ENCODE measurements at regions not wholly inside any gene's neighbourhood (a gene's known extent, or its start where the extent isn't known, plus 50 kb on each side); places are given as distances from the start of the nearest gene placed in this dataset.

GRCh38 chr13:110815471-110816204, 99.2 kb downstream of the ANKRD10 start:
- H3K27me3 ChIP-seq (ENCODE audit: low read length) = peaks cover 6% of the 10 kb centered on the region; the same call in 1 of the 2 replicates
- no peaks in the 10 kb centered on the region for H3K9me2 ChIP-seq (replicated peaks; ENCODE audit: low read length)
- H4K20me1 ChIP-seq (ENCODE audit: low read length) = no peaks in the 10 kb centered on the region
- POLR2A ChIA-PET (ENCODE audit: unreplicated experiment) = no interaction called here
- H3K9ac ChIP-seq (ENCODE audit: low read length) = no peak overlapping the region
- H3F3A ChIP-seq (ENCODE audit: low read length, unreplicated experiment) = no peaks in the 10 kb centered on the region
- ATAC-seq = peak; percentile 30; the same call in 1 of the 2 replicates
- H3K79me2 ChIP-seq (ENCODE audit: low read length) = no peaks in the 10 kb centered on the region
- intact Hi-C loops (cut with micrococcal nuclease) = loop anchor here (5.0 kb wide), 1 partner anchor 358 kb away; no protein-coding TSS in a partner anchor
- peak overlapping the region; percentile 22; the same call in 1 of the 2 replicates for H3K4me2 ChIP-seq (ENCODE audit: low read length)
- no peaks in the 10 kb centered on the region for H3K36me3 ChIP-seq (ENCODE audit: low read depth, low read length)
- TF ChIP-seq EZH2phosphoT487 (IDR thresholded peaks at IDR 0.05; ENCODE audit: borderline replicate concordance, low read length) = no peak
- no peak for TF ChIP-seq EZH2 (IDR thresholded peaks at IDR 0.05; ENCODE audit: low read length, unreplicated experiment)
- no peak for TF ChIP-seq CTCF (conservative IDR thresholded peaks at IDR 0.05; ENCODE audit: low read depth, low read length)
- DNase-seq = peak; percentile 38
- peaks cover 20% of the 10 kb centered on the region for H3K4me1 ChIP-seq (ENCODE audit: insufficient read depth, low read length)
- H3K9me3 ChIP-seq (ENCODE audit: low read length) = no peaks in the 10 kb centered on the region
- no peak overlapping the region for H3K27ac ChIP-seq (ENCODE audit: low read length)
- CTCF ChIA-PET = no interaction called here
- BruUV-seq (replicated peaks) = no TSS peak
- no peak overlapping the region for H3K4me3 ChIP-seq (ENCODE audit: low read length)
- H2AFZ ChIP-seq (ENCODE audit: low read length) = no peak overlapping the region

- ChIA-PET CTCF (no interaction called here), POLR2A (ENCODE audit: unreplicated experiment) (no interaction called here)
- H3K36me3 ChIP-seq (ENCODE audit: low read depth, low read length) = no peaks in the 10 kb centered on the region
- intact Hi-C loops (cut with micrococcal nuclease) = loop anchor here (5.0 kb wide), 1 partner anchor 359 kb away; no protein-coding TSS in a partner anchor
- H3K4me2 ChIP-seq (ENCODE audit: low read length) = no peak overlapping the region
- ATAC-seq (no peak), DNase-seq (no peak)
- no peaks in the 10 kb centered on the region for H3K27me3 ChIP-seq (ENCODE audit: low read length)
- H3K9me3 ChIP-seq (ENCODE audit: low read length) = no peaks in the 10 kb centered on the region
- no peak overlapping the region for H3K27ac ChIP-seq (ENCODE audit: low read length)
- TF ChIP-seq EZH2 (IDR thresholded peaks at IDR 0.05; ENCODE audit: low read length, unreplicated experiment) (no peak), EZH2phosphoT487 (IDR thresholded peaks at IDR 0.05; ENCODE audit: borderline replicate concordance, low read length) (no peak), CTCF (conservative IDR thresholded peaks at IDR 0.05; ENCODE audit: low read depth, low read length) (no peak)
- H3F3A ChIP-seq (ENCODE audit: low read length, unreplicated experiment) = no peaks in the 10 kb centered on the region
- peaks cover 20% of the 10 kb centered on the region for H3K4me1 ChIP-seq (ENCODE audit: insufficient read depth, low read length)
- no peaks in the 10 kb centered on the region for H3K79me2 ChIP-seq (ENCODE audit: low read length)
- no TSS peak for BruUV-seq (replicated peaks)
- no peaks in the 10 kb centered on the region for H3K9me2 ChIP-seq (replicated peaks; ENCODE audit: low read length)
- H3K4me3 ChIP-seq (ENCODE audit: low read length) = no peak overlapping the region
- H4K20me1 ChIP-seq (ENCODE audit: low read length) = no peaks in the 10 kb centered on the region
- no peak overlapping the region for H2AFZ ChIP-seq (ENCODE audit: low read length)
- H3K9ac ChIP-seq (ENCODE audit: low read length) = no peak overlapping the region
Observed at GRCh38 chr13:110816500-110816899, 98.4 kb downstream of the ANKRD10 start.

GRCh38 chr13:110817143-110817542, 97.7 kb downstream of the ANKRD10 start:
- no peaks in the 10 kb centered on the region for H3K9me3 ChIP-seq (ENCODE audit: low read length)
- POLR2A ChIA-PET (ENCODE audit: unreplicated experiment) = no interaction called here
- no peak overlapping the region for H3K4me2 ChIP-seq (ENCODE audit: low read length)
- CTCF ChIA-PET = no interaction called here
- no peaks in the 10 kb centered on the region for H3K27me3 ChIP-seq (ENCODE audit: low read length)
- no peaks in the 10 kb centered on the region for H3F3A ChIP-seq (ENCODE audit: low read length, unreplicated experiment)
- DNase-seq (no peak), ATAC-seq (no peak)
- BruUV-seq (replicated peaks) = no TSS peak
- peaks cover 20% of the 10 kb centered on the region for H3K4me1 ChIP-seq (ENCODE audit: insufficient read depth, low read length)
- no peak overlapping the region for H3K4me3 ChIP-seq (ENCODE audit: low read length)
- no peak overlapping the region for H3K27ac ChIP-seq (ENCODE audit: low read length)
- intact Hi-C loops (cut with micrococcal nuclease) = loop anchor here (5.0 kb wide), 1 partner anchor 360 kb away; no protein-coding TSS in a partner anchor
- H3K9me2 ChIP-seq (replicated peaks; ENCODE audit: low read length) = no peaks in the 10 kb centered on the region
- TF ChIP-seq EZH2phosphoT487 (IDR thresholded peaks at IDR 0.05; ENCODE audit: borderline replicate concordance, low read length) (no peak), EZH2 (IDR thresholded peaks at IDR 0.05; ENCODE audit: low read length, unreplicated experiment) (no peak), CTCF (conservative IDR thresholded peaks at IDR 0.05; ENCODE audit: low read depth, low read length) (no peak)
- H2AFZ ChIP-seq (ENCODE audit: low read length) = no peak overlapping the region
- H4K20me1 ChIP-seq (ENCODE audit: low read length) = no peaks in the 10 kb centered on the region
- no peaks in the 10 kb centered on the region for H3K79me2 ChIP-seq (ENCODE audit: low read length)
- no peak overlapping the region for H3K9ac ChIP-seq (ENCODE audit: low read length)
- no peaks in the 10 kb centered on the region for H3K36me3 ChIP-seq (ENCODE audit: low read depth, low read length)

Data from PC-3 (cell line).